K562 (cell line): ENCODE measurements at regions not wholly inside any gene's neighbourhood (a gene's known extent, or its start where the extent isn't known, plus 50 kb on each side); places are given as distances from the start of the nearest gene placed in this dataset.

ENCODE experiments used
- BACH1 ChIP-seq: fragments of 200-800 bp; sonication (Bioruptor generic); IDR thresholded peaks from 2 replicates; pipeline ENCODE4 v1.6.1; 2016; ENCODE audit warnings: missing genetic modification characterization, missing compliant biosample characterization
- EZH2 ChIP-seq: IDR thresholded peaks from 2 replicates; pipeline ENCODE4 v1.6.1; 2012; ENCODE audit warnings: low read depth, mild to moderate bottlenecking, inconsistent platforms, low read length, borderline replicate concordance
- KDM1A ChIP-seq, 2 experiments: fragments of 450-650 bp; IDR thresholded peaks; 2 replicates each; pipeline ENCODE4 v1.6.1; 2016; ENCODE audit warnings: mild to moderate bottlenecking in 2 of 2
- MBD2 ChIP-seq: sonication (generic); IDR thresholded peaks from 2 replicates; pipeline ENCODE4 v1.6.1; 2016; ENCODE audit warnings: low read depth, borderline replicate concordance
- MXI1 ChIP-seq: IDR thresholded peaks from 2 replicates; pipeline ENCODE4 v1.6.1; 2011; ENCODE audit warnings: low read depth, mild to moderate bottlenecking, improper control_type of control experiment, low read length
- RERE ChIP-seq: sonication (generic); formaldehyde crosslinking; IDR thresholded peaks from 2 replicates; pipeline ENCODE4 v1.8.0; 2023; ENCODE audit warnings: missing genetic modification reagents, mild to moderate bottlenecking, borderline replicate concordance
- SMARCE1 ChIP-seq: fragments of 450-650 bp; IDR thresholded peaks from 2 replicates; pipeline ENCODE4 v1.7.1; 2016; ENCODE audit warnings: mild to moderate bottlenecking
- SNRNP70 ChIP-seq: fragments of 200-400 bp; formaldehyde crosslinking; optimal IDR thresholded peaks from 2 replicates; pipeline ENCODE3; 2017; ENCODE audit warnings: low read depth, low read length
- ZFP30 ChIP-seq: fragments of 250-450 bp; sonication (Bioruptor Pico); IDR thresholded peaks from 2 replicates; pipeline ENCODE4 v1.8.0; 2022; ENCODE audit warnings: moderate library complexity, mild to moderate bottlenecking, inconsistent platforms, borderline replicate concordance
- ZKSCAN8 ChIP-seq: fragments of 200-800 bp; sonication (Bioruptor generic); IDR thresholded peaks from 2 replicates; pipeline ENCODE4 v1.6.1; 2016; ENCODE audit warnings: missing genetic modification characterization, missing compliant biosample characterization

- TF ChIP-seq RERE (CRISPR knock-in tag) (no peak), ZFP30 (CRISPR knock-in tag) (no peak), ZKSCAN8 (CRISPR knock-in tag) (no peak), EZH2 (no peak), KDM1A (IDR thresholded peaks at IDR 0.05) (no peak), MBD2 (no peak), MXI1 (no peak), SNRNP70 (no peak), BACH1 (no peak), SMARCE1 (no peak)
Measured at GRCh38 chr18:27763341-27763740, 413.6 kb downstream of the CDH2 start (continued).
